Effector memory CD8-positive, alpha-beta T cell (primary cell): ENCODE measurements at regions not wholly inside any gene's neighbourhood (a gene's known extent, or its start where the extent isn't known, plus 50 kb on each side); places are given as distances from the start of the nearest gene placed in this dataset.

ENCODE experiments used
- ATAC-seq: fragments of 150-1000 bp; cut with Tn5 transposase; replicated peaks from 2 replicates; pipeline ENCODE4 v1.10.0; 2021; ENCODE audit warnings: mild to moderate bottlenecking, moderate library complexity
- DNase-seq, 3 experiments: peaks; one replicate each; pipeline ENCODE4 v3.0.0; 2021
- H3K27ac Mint-ChIP-seq, 2 donors: one replicate each; pipeline ENCODE4 v1.8.0; 2022; ENCODE audit warnings: mild to moderate bottlenecking in 2 of 2, mixed read lengths in 2 of 2, moderate library complexity in 2 of 2
- H3K27me3 Mint-ChIP-seq, 2 donors: one replicate each; pipeline ENCODE4 v1.8.0; 2022; ENCODE audit warnings: mixed read lengths in 2 of 2
- H3K36me3 Mint-ChIP-seq: one replicate; pipeline ENCODE4 v1.8.0; 2022; ENCODE audit warnings: mild to moderate bottlenecking, moderate library complexity, mixed read lengths; ENCODE audit not compliant: insufficient read depth
- H3K4me1 Mint-ChIP-seq, 2 donors: one replicate each; pipeline ENCODE4 v1.8.0; 2022; ENCODE audit warnings: low read depth in 2 of 2, mixed read lengths in 2 of 2
- H3K4me3 Mint-ChIP-seq, 2 donors: one replicate each; pipeline ENCODE4 v1.8.0; 2022; ENCODE audit warnings: mild to moderate bottlenecking in 2 of 2, mixed read lengths in 2 of 2, moderate library complexity in 2 of 2
- H3K9me3 Mint-ChIP-seq, 2 donors: one replicate each; pipeline ENCODE4 v1.8.0; 2022; ENCODE audit warnings: mixed read lengths in 2 of 2

DNA sequence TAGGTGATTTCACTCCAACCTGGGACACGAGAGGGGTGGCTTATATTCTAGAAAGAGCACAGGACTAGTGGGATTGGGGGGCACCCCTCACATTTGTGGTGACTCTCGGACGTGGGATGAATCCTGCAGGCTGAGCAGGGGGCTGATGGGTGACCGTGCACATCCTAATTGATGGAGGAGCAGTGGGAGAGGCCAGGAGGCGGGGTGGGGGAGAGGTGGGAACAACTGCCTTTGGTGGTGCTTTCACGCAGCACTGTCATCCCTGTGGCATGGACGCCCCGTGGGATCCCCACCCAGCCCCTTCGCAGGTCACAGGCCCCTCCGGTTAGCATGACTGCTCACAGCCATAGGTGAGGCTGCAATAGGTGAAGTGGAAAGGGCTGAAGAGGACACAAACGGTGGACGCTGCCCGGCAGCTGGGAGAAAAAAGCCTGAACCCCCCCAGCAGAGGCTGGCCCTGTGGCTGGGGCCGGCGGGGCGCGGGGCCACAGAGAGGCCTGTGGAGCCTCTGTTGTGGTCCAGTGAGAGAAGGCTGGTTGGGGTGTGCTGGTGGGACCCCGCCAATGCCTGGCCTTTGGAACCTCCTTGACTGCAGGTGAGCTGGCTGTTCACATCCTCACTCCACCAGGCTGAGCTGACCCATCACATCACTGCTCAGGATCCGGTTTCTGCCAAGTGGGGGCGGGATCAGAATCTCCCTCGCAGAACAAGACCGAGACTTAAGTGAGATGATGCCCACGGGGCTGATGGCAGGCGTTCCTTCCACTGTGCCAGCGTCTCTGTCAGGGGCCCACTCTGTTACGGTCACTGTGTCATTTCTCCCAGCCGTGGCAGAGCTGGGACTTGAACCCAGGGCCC, 325.4 kb downstream of the TEX29 start:
- H3K27ac Mint-ChIP-seq, result no peak overlapping the region
- H3K27me3 Mint-ChIP-seq, result peaks cover 10 to 11% of the 10 kb centered on the region in 2 donors
- H3K36me3 Mint-ChIP-seq, result no peaks in the 10 kb centered on the region
- no peak for ATAC-seq
- H3K9me3 Mint-ChIP-seq, result no peaks in the 10 kb centered on the region
- DNase-seq, result no peak
- no peaks in the 10 kb centered on the region for H3K4me1 Mint-ChIP-seq
- H3K4me3 Mint-ChIP-seq, result no peak overlapping the region

DNA sequence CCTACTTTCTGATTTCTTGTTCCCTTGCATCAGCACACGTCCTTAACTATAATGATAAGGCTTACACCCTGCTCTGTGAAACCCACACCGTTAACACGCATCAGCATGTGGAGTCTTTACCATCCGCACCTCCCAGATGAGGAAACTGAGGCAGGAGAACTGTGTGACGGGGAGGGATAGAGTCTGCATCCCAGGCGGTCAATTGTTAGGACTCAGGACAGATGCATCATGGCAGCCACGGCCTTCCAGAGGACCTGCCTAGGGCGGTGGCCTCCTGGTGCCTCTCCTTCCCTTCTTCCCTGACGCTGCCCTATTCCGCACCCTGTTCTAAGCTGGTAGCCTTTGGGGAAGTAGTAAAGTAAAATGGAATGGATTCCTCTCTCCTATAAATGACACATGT, 326.0 kb downstream of the TEX29 start:
- no peak overlapping the region for H3K4me3 Mint-ChIP-seq
- no peaks in the 10 kb centered on the region for H3K4me1 Mint-ChIP-seq
- no peaks in the 10 kb centered on the region for H3K9me3 Mint-ChIP-seq
- H3K36me3 Mint-ChIP-seq, result no peaks in the 10 kb centered on the region
- no peak for DNase-seq
- no peak for ATAC-seq
- H3K27me3 Mint-ChIP-seq, result peaks cover 17% of the 10 kb centered on the region in 2 donors
- no peak overlapping the region for H3K27ac Mint-ChIP-seq

DNA sequence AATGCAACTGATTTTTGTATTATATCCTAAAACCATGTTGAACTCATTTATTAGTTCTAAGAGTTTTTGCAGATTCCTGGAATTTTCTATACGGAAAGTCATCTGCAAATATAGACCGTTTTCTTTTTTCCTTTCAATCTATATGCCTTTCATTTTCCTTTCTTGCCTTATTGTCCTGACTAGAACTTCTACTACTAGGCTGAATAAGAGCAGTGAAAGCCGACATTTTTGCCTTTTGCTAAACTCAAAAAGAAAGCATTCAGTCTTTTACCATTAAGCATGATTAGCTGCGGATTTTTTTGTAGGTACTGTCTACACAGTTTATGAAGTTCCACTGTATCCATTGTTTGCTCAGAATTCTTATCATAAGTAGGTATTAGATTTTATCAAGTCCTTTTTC, 328.4 kb downstream of the TEX29 start:
- H3K9me3 Mint-ChIP-seq, result no peaks in the 10 kb centered on the region
- DNase-seq (no peak), ATAC-seq (no peak)
- H3K36me3 Mint-ChIP-seq, result no peaks in the 10 kb centered on the region
- H3K4me3 Mint-ChIP-seq, result no peak overlapping the region
- no peak overlapping the region for H3K27ac Mint-ChIP-seq
- no peaks in the 10 kb centered on the region for H3K4me1 Mint-ChIP-seq
- H3K27me3 Mint-ChIP-seq, result peaks cover 27 to 32% of the 10 kb centered on the region in 2 donors

DNA sequence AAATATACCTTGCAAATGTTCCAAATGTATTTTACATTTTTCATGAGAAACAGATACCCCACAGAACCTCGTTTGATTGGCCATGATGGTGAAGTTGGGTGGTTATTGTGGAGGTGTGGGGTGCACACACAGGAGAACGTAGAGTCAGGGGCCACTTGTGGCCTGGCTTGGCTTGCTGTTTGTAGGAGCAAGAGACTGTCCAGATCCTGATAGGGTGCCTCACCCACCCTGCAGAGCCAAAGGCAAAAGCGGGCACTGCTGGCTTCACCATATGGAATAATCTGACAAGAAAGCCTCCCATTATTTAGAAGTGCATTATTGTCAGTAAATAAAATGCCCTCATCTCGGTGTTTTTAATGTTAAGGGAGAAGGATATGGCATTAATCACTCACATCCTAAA, 330.2 kb downstream of the TEX29 start:
- Mint-ChIP-seq H3K4me3 (no peak overlapping the region), H3K27me3 (peaks cover 39 to 46% of the 10 kb centered on the region in 2 donors), H3K4me1 (no peaks in the 10 kb centered on the region), H3K9me3 (no peaks in the 10 kb centered on the region), H3K27ac (no peak overlapping the region), H3K36me3 (no peaks in the 10 kb centered on the region)
- ATAC-seq, result no peak
- DNase-seq, result no peak

DNA sequence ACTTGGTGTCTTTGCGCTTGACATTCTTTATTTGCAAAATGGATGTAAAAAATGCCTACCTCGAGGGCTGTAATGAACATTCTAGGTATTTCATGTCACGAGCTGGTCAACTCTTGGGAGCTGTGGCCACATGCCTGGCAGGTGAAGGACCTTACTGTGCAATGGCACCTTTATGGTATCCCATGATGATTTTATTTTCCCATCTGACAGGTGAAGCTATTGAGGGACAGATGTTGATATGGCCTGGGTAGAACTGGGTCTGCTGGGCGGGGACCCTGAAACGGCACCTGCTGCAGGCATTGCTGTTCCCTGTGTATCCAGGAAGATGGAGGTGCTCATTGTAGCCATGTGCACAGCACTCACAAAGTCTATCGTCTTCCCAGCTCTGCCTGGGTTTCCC, 332.2 kb downstream of the TEX29 start:
- Mint-ChIP-seq H3K4me1 (no peaks in the 10 kb centered on the region), H3K4me3 (no peak overlapping the region), H3K9me3 (no peaks in the 10 kb centered on the region), H3K27me3 (peaks cover 44 to 54% of the 10 kb centered on the region in 2 donors), H3K36me3 (no peaks in the 10 kb centered on the region), H3K27ac (no peak overlapping the region)
- ATAC-seq, result no peak
- DNase-seq, result no peak

DNA sequence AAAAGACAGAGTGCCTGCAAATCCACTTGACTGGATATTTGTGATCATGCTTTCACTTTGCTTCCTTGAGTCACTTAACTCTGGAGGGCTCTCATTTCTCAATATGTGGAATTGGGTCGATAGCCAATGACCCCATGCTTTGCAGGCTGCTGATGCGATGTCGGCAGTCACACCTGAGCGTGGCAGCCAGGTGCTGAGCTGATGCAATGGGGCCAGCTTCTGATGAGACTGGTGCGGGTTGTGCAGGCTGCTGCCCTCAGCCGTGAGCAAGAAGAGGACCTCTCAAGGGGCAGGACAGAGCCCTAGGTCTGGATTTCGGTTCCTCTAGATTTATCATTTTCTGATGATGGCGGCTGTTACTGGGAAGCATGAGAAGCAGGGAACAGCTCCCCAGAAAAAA, 334.1 kb downstream of the TEX29 start:
- Mint-ChIP-seq H3K36me3 (no peaks in the 10 kb centered on the region), H3K9me3 (no peaks in the 10 kb centered on the region), H3K4me3 (no peak overlapping the region), H3K4me1 (no peaks in the 10 kb centered on the region), H3K27me3 (peaks cover 44 to 54% of the 10 kb centered on the region in 2 donors), H3K27ac (no peak overlapping the region)
- DNase-seq, result no peak
- ATAC-seq, result no peak

DNA sequence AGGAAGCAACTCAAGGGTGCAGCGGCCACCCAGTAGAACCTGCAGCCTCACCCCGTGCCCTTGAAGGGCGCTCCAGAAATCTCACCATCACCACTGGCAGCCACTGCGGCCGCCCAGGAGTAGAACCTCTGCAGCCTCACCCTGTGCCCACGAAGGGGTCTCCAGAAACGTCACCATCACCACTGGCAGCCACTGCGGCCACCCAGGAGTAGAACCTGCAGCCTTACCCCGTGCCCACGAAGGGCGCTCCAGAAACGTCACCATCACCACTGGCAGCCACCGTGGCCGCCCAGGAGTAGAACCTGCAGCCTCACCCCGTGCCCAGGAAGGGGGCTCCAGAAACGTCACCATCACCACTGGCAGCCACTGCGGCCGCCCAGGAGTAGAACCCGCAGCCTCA, 336.0 kb downstream of the TEX29 start:
- H3K4me3 Mint-ChIP-seq, result no peak overlapping the region
- H3K9me3 Mint-ChIP-seq, result no peaks in the 10 kb centered on the region
- H3K4me1 Mint-ChIP-seq, result no peaks in the 10 kb centered on the region
- no peak overlapping the region for H3K27ac Mint-ChIP-seq
- no peaks in the 10 kb centered on the region for H3K36me3 Mint-ChIP-seq
- DNase-seq (no peak), ATAC-seq (no peak)
- peaks cover 27 to 45% of the 10 kb centered on the region in 2 donors for H3K27me3 Mint-ChIP-seq

DNA sequence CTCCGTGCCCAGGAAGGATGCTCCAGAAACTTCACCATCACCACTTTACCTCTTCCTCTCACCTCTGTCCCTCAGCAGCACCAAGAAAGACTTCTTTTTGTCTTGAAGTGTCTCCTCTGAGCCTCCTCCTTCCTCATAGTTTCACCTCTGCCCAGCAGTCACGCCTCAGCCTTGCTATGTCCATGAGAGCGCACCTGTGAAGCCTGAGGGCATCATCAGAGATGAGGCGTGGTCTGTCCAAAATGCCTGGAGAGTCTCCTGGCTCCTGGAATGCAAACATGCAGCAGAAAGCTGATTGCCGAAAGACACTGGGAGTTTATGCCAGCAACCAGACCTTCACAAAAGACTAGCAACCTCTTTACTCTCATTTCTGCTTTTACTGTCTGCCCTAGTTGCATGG, 336.6 kb downstream of the TEX29 start:
- H3K4me1 Mint-ChIP-seq, result no peaks in the 10 kb centered on the region
- H3K36me3 Mint-ChIP-seq, result no peaks in the 10 kb centered on the region
- peaks cover 26 to 43% of the 10 kb centered on the region in 2 donors for H3K27me3 Mint-ChIP-seq
- no peak overlapping the region for H3K4me3 Mint-ChIP-seq
- DNase-seq (no peak), ATAC-seq (no peak)
- no peaks in the 10 kb centered on the region for H3K9me3 Mint-ChIP-seq
- H3K27ac Mint-ChIP-seq, result no peak overlapping the region

DNA sequence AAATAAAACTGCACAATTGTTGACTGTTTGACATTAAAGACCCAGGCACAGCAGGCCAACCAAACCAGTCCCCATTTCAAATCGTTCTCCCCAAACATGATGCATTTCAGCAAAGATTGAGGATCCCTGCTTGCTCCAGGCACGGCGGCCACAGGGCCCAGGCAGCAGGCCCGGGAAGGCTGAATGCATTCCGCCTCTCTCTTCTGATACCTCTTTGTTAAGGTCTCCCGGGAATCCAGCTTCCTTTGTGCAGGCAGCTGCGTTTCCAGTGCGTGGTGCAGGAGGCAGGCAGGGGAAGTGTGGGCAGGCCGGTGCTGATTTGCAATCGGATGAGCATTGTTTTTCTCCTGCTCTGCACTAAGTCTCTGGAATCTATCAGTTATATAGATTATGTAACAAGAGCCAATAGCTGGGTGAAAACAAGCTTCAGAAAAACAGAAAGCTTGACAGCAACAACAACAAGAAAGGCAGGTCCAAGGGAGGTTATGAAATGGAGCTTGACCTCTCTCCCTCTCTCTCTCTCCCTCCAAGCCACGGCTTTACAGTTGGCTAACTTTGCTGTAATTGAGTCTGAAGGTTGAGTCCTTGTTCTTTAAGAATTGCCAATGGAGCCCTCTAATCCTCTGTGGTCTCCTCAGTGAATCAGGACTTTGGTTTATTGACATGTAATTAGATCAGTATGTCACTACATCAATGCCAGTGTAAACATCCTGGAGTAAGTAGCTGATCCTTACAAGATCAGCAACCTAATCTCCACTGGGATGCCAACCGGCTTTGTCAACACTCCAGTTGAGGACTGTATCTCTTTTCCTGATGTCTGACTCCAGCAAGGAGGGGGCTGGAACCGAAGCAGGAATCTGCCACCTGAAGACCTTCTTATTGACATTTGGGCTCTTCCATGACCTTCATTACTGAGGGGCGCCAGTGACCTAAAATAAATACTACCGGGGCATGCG, 338.0 kb downstream of the TEX29 start:
- H3K36me3 Mint-ChIP-seq, result no peaks in the 10 kb centered on the region
- H3K4me1 Mint-ChIP-seq, result no peaks in the 10 kb centered on the region
- no peak overlapping the region for H3K27ac Mint-ChIP-seq
- H3K9me3 Mint-ChIP-seq, result no peaks in the 10 kb centered on the region
- H3K27me3 Mint-ChIP-seq, result peaks cover 20 to 45% of the 10 kb centered on the region in 2 donors
- H3K4me3 Mint-ChIP-seq, result no peak overlapping the region
- ATAC-seq (no peak), DNase-seq (no peak)

DNA sequence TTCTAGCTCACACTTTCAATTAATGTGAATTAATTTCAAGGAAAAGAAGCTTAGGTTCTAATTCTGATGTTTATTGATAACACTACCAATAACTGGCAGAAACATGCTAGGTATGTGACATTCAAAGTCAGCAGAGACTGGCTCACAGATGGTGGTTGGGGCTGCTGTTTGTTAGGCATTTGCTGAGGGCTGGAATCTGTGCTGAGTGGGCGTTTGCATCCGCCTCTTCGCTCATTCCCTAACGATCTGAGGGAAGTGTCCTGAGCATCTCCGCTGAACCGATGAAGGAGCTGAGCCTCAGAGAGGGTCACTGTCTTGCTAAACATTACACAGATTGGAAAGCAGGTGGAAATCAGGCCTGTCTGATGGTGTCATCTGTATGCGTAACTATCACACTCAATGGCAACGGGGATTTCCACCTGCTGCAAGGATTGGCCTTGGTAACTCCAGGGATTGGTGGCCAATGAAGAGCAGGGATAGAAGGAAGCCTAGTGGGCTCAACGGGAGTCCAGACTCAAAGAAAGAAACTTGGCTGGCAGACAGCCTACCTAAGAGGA, 338.9 kb downstream of the TEX29 start:
- Mint-ChIP-seq H3K27ac (no peak overlapping the region), H3K4me1 (no peaks in the 10 kb centered on the region), H3K9me3 (no peaks in the 10 kb centered on the region), H3K4me3 (no peak overlapping the region), H3K36me3 (no peaks in the 10 kb centered on the region), H3K27me3 (peaks cover 13 to 40% of the 10 kb centered on the region in 2 donors)
- ATAC-seq (no peak), DNase-seq (no peak)

DNA sequence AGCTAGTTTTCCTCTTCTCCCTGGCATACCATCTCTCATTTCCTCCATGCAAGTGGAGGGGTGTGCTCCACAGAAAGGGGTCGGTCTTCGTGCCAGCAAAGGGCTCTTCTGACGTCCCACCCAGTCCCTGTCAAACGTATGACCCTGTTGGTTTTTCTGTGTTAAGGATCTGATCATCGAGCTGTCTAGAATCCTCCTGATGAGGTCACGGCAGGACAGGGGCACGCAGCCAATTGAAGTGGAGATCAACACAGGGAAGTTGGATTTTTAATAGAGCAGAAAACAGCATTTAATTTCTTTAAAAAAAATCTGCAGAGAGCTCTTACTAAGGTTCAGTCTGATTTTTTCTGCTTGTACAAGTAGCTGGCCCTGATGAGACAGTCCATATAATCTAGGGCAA, 339.4 kb downstream of the TEX29 start:
- no peak for ATAC-seq
- DNase-seq, result no peak
- Mint-ChIP-seq H3K27me3 (peaks cover 8 to 35% of the 10 kb centered on the region in 2 donors), H3K27ac (no peak overlapping the region), H3K36me3 (no peaks in the 10 kb centered on the region), H3K9me3 (no peaks in the 10 kb centered on the region), H3K4me3 (no peak overlapping the region), H3K4me1 (no peaks in the 10 kb centered on the region)

DNA sequence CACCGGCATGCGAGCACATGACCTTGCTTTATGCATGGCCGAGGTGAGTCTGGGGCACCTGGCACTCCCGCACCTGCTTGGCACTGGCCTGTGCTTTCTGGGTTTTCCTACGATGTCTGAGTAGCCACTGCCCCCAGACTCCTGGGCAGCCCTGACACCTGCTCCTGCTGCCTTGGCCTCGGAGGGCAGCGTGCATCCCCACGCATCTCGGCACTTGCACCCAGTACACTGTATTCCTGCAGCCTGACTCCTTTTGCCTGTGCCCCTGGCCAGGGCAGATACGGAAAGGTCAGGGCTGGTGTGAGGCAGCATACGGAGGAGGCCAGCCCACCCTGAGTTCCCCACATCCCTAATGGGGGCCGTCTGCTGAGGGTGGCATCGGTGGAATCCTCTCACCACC, 340.6 kb downstream of the TEX29 start:
- H3K9me3 Mint-ChIP-seq, result no peaks in the 10 kb centered on the region
- ATAC-seq (no peak), DNase-seq (no peak)
- no peak overlapping the region for H3K27ac Mint-ChIP-seq
- H3K36me3 Mint-ChIP-seq, result no peaks in the 10 kb centered on the region
- no peaks in the 10 kb centered on the region for H3K4me1 Mint-ChIP-seq
- no peak overlapping the region for H3K4me3 Mint-ChIP-seq
- peaks cover 5 to 31% of the 10 kb centered on the region in 2 donors for H3K27me3 Mint-ChIP-seq

DNA sequence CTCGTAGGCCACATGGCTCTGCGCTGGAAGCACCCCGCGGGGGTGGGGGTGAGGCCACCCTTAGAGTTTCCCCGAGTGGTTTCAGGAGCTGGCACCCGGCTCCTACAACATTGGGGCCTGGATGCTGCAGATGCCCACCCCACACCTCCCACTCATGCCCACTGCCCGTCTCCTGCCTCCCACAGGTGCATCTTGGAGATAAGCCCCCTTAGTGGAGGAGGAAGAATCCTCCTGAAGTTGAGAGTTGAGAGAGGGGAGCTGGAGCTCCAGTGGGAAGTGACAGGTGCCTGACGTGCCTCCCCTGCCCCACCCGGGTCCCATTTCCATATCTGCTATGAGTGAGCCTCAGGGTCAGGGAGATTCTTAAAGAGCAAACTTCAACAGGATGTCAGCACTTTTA, 341.3 kb downstream of the TEX29 start:
- Mint-ChIP-seq H3K9me3 (no peaks in the 10 kb centered on the region), H3K36me3 (no peaks in the 10 kb centered on the region), H3K4me1 (no peaks in the 10 kb centered on the region), H3K4me3 (no peak overlapping the region), H3K27me3 (peaks cover 4 to 27% of the 10 kb centered on the region in 2 donors), H3K27ac (no peak overlapping the region)
- no peak for ATAC-seq
- DNase-seq, result no peak
